Skeletal muscle tissue (tissue), 3 donors: ENCODE measurements at regions not wholly inside any gene's neighbourhood (a gene's known extent, or its start where the extent isn't known, plus 50 kb on each side); places are given as distances from the start of the nearest gene placed in this dataset.

Experiments
- H3K27ac ChIP-seq: one replicate; pipeline ENCODE4 v1.7.0; 2013; ENCODE audit warnings: mild to moderate bottlenecking, low read depth, low read length, inconsistent platforms
- H3K27me3 ChIP-seq, 3 donors: one replicate each; pipeline ENCODE4 v1.7.0; 2013; ENCODE audit warnings: low read length in 3 of 3; ENCODE audit not compliant: control insufficient read depth in 3 of 3, insufficient read depth in 3 of 3
- H3K36me3 ChIP-seq, 3 donors: one replicate each; pipeline ENCODE4 v1.7.0; 2013; ENCODE audit warnings: low read length in 3 of 3; ENCODE audit not compliant: control insufficient read depth in 3 of 3, insufficient read depth in 3 of 3
- H3K4me1 ChIP-seq, 3 donors: one replicate each; pipeline ENCODE4 v1.7.0; 2013; ENCODE audit warnings: low read length in 3 of 3, mild to moderate bottlenecking in 3 of 3; ENCODE audit not compliant: control insufficient read depth in 3 of 3, insufficient read depth in 3 of 3
- H3K4me3 ChIP-seq, 3 donors: one replicate each; pipeline ENCODE4 v1.7.0; 2013; ENCODE audit warnings: low read length in 3 of 3
- H3K9ac ChIP-seq, 3 donors: one replicate each; pipeline ENCODE4 v1.7.0; 2013; ENCODE audit warnings: low read length in 3 of 3, mild to moderate bottlenecking in 3 of 3, moderate library complexity in 2 of 3, low read depth in 1 of 3
- H3K9me3 ChIP-seq, 3 donors: one replicate each; pipeline ENCODE4 v1.7.0; 2013; ENCODE audit warnings: low read length in 3 of 3; ENCODE audit not compliant: control insufficient read depth in 3 of 3
- donor health status: Osteomylitis.

DNA sequence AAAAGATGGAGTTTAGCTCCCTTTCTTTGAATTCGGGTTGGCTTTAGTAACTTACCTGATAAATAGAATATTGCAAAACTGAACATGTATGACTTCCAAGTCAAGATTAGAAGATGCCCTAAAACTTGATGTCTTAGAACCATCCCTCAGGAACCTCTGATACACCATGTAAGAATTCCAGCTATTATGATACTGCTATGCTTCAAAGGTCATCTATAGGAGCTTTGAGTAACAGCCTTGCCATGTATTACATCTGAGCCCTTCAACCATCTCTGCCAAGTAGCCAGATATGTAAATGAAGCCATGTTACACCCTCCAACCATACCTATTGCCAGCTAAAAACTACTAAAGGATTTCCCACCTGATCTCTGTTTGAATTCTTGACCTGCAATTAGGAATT is 854.2 kb downstream of the SI start:
- no peak overlapping the region for H3K4me3 ChIP-seq
- H3K27ac ChIP-seq, result no peak overlapping the region
- H3K36me3 ChIP-seq, result no peaks in the 10 kb centered on the region
- H3K9me3 ChIP-seq, result no peaks in the 10 kb centered on the region
- no peaks in the 10 kb centered on the region for H3K4me1 ChIP-seq
- no peak overlapping the region for H3K9ac ChIP-seq
- no peaks in the 10 kb centered on the region for H3K27me3 ChIP-seq

DNA sequence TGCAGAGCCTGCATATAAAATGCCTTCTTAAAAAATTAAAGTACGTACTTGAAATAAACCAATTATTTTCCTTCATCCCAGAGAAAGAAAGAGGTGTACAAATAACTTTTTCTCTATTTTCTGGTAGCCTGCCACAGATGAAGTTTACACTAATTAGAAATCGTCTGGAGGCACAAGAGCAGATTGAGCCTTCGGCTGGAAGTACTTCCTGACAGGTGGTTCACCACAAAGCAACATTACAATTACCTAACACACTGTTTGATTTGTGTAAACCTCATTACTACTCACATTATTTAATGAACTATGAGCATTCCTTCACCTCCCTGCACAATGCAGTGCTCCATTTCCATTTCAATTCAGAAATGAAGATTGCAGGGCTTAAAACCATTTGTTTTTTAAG is 856.1 kb downstream of the SI start:
- Histone ChIP-seq H3K4me3 (no peak overlapping the region), H3K4me1 (no peaks in the 10 kb centered on the region), H3K9me3 (no peaks in the 10 kb centered on the region), H3K36me3 (no peaks in the 10 kb centered on the region), H3K9ac (no peak overlapping the region), H3K27ac (no peak overlapping the region), H3K27me3 (no peaks in the 10 kb centered on the region)

DNA sequence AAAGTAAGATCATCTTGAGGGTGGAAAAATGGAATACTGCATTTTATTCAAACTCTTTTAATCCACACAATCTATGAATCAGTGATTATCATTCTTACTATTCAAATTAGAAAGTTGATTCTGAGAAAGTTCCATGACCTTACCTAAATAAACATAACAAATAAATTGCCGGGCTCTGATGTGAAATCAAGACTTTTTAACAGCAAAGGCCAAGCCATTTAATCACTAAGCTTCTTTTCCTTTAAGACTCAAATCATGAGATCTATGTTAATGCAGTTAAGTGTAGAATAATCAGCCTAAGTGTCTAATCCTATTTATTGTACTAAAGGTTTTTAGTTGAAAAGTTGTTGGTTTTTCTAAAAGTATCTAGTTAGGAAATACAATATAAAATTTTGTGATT is 857.0 kb downstream of the SI start:
- no peaks in the 10 kb centered on the region for H3K36me3 ChIP-seq
- H3K27ac ChIP-seq, result no peak overlapping the region
- peaks cover 0 to 3% (median 0%) of the 10 kb centered on the region in 3 donors for H3K9me3 ChIP-seq

DNA sequence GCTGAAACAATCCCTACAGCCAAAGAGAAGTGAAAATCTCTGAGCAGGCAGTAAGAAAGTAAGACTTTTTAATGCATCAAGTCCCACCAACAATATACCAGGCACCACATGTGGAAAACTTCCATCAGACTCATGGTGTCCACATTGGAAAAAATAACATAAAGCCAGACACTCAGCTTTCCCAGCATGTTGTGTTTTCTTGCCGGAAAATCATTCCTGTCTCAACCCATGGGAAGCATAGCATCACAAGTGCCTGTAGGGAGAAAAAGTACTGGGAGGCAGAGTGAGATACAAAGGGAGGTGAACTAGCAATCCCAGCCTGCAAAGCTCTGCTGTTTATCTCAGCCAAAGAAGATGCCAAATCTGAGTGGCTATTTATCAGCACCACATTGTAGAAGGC is 868.9 kb downstream of the SI start:
- no peaks in the 10 kb centered on the region for H3K36me3 ChIP-seq
- no peaks in the 10 kb centered on the region for H3K9me3 ChIP-seq
- H3K27me3 ChIP-seq, result no peaks in the 10 kb centered on the region
- no peak overlapping the region for H3K27ac ChIP-seq
- H3K4me3 ChIP-seq, result no peak overlapping the region
- no peaks in the 10 kb centered on the region for H3K4me1 ChIP-seq
- no peak overlapping the region for H3K9ac ChIP-seq

More for the DNA sequence above, 857.0 kb downstream of the SI start:
- H3K27me3 ChIP-seq, result no peaks in the 10 kb centered on the region
- H3K9ac ChIP-seq, result no peak overlapping the region
- no peaks in the 10 kb centered on the region for H3K4me1 ChIP-seq
- H3K4me3 ChIP-seq, result no peak overlapping the region

DNA sequence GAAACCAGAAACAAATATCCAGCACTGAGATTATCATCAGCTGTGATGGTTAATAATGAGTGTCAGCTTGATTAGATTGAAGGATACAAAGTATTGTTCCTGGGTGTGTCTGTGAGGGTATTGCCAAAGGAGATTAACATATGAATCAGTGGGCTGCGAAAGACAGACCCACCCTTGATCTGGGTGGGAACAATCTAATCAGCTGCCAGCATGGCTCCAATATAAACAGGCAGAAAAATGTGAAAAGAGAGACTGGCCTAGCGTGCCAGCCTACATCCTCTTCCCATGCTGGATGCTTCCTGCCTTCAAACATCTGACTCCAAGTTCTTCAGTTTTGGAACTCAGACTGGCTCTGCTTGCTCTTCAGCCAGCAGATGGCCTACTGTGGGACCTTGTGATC is 869.5 kb downstream of the SI start:
- H3K36me3 ChIP-seq, result no peaks in the 10 kb centered on the region
- H3K9ac ChIP-seq, result no peak overlapping the region
- no peaks in the 10 kb centered on the region for H3K4me1 ChIP-seq
- no peaks in the 10 kb centered on the region for H3K27me3 ChIP-seq
- no peak overlapping the region for H3K27ac ChIP-seq
- no peak overlapping the region for H3K4me3 ChIP-seq
- H3K9me3 ChIP-seq, result no peaks in the 10 kb centered on the region

DNA sequence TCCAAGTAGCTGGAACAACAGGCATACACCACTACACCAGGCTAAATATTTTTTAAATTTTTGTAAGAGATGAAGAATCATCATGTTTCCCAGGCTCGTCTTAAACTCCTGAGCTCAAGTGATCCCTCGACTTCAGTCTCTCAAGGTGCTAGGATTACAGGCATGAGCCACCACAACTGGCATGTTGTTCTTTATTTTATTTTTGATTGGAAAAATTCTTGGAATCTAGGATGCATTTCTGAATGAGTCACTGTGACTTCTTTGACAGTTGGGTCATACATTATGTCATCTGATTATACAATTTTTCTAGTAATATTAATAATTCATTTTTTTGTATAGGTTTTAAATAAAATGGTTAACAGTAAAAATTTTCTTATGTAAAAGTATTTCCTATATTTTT is 870.2 kb downstream of the SI start:
- no peaks in the 10 kb centered on the region for H3K9me3 ChIP-seq
- H3K4me1 ChIP-seq, result no peaks in the 10 kb centered on the region
- H3K9ac ChIP-seq, result no peak overlapping the region
- H3K4me3 ChIP-seq, result no peak overlapping the region
- H3K27ac ChIP-seq, result no peak overlapping the region
- H3K27me3 ChIP-seq, result no peaks in the 10 kb centered on the region
- H3K36me3 ChIP-seq, result no peaks in the 10 kb centered on the region

DNA sequence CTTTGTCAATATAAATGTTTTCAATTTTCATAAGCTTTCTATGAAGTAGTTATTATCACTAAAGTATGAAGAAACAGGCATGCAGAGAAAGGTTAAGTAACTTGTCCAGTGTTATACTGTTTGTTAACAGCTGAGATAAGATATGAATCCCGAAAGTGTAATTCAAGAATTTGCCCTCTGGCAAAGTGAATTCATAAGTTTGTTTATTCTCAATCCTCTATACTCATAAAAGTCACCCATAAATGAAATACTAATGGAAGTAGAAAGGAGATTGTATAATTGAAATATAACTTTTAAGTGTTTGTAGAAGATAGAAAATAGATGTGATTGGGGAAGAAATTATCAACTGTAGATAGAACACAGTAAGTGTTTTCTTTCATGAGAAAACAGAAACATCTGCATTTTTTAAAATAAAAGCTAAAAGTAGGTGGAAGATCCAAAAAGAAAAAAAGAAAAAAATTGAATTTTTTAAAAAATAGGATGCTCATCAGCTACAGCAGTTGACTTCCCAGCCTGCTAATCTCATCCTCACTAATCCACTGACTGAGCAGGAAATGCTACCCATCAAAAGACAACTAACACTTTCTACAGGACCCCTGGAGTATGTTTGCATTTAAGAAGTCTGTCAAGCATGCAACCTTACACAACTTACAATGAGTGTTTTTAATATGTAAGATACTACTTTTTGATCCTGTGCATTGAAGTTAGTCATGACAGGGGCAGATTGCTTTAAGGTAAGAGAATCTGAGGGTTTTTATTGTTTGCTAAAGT is 878.1 kb downstream of the SI start:
- Histone ChIP-seq H3K4me3 (no peak overlapping the region), H3K27ac (no peak overlapping the region), H3K9ac (no peak overlapping the region), H3K9me3 (no peaks in the 10 kb centered on the region), H3K4me1 (no peaks in the 10 kb centered on the region), H3K36me3 (no peaks in the 10 kb centered on the region), H3K27me3 (no peaks in the 10 kb centered on the region)

DNA sequence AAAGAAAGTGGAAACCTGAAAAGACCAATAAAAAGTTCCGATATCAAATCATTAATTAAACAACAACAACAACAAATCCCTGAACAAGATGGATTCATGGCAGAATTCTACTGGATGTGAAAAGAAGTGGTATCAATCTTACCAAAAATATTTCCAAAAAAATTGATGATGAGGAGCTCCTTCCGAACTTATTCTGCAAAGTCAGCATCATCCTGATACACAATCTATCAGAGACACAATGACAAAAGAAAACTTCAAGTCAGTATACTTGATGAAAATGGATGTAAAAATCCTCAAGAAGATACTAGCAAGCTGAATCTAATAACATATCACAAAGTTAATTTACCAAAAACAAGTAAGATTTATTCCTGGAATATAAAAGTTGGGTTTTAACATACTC is 881.8 kb downstream of the SI start:
- Histone ChIP-seq H3K4me3 (no peak overlapping the region), H3K27ac (no peak overlapping the region), H3K27me3 (no peaks in the 10 kb centered on the region), H3K9ac (no peak overlapping the region), H3K9me3 (no peaks in the 10 kb centered on the region), H3K36me3 (no peaks in the 10 kb centered on the region), H3K4me1 (no peaks in the 10 kb centered on the region)

DNA sequence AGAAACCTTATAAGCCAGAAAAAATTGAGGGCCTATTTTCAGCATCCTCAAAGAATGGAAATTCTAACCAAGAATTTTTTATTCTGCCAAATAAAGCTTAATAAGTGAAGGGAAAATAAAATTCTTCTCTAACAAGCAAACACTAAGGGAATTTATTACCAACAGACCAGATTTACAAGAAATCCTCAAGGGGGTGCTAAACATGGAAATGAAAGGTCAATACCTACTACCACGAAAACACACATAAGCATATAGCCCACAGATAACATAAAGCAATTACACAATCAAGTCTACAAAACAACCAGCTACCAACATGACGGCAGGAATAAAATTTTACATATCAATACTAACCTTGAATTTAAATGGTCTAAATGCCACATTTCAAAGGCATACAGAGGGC is 883.5 kb downstream of the SI start:
- Histone ChIP-seq H3K4me1 (no peaks in the 10 kb centered on the region), H3K4me3 (no peak overlapping the region), H3K27ac (no peak overlapping the region), H3K9ac (no peak overlapping the region), H3K36me3 (no peaks in the 10 kb centered on the region), H3K27me3 (no peaks in the 10 kb centered on the region), H3K9me3 (no peaks in the 10 kb centered on the region)

DNA sequence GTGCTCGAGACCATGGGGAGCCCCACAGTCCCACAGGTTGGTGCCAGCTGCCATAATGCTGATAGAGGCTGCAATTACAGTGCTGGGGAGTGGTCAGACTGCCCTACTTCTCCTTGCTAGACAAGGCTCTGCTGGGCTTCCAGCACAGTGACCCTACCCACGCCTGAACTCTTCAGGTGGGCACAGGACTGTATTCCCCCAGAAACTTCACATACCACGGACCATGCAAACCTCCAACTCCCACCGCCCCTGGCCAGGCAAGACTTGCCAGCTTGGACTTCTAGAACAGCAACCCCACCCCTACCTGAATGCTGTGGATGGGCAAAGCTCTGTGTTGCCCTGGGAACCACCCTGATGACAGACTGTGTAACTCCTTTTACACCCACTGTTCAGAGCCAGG is 885.3 kb downstream of the SI start:
- Histone ChIP-seq H3K4me3 (no peak overlapping the region), H3K36me3 (no peaks in the 10 kb centered on the region), H3K9me3 (no peaks in the 10 kb centered on the region), H3K27ac (no peak overlapping the region), H3K4me1 (no peaks in the 10 kb centered on the region), H3K27me3 (no peaks in the 10 kb centered on the region), H3K9ac (no peak overlapping the region)
